ENCODE measurements at regions not wholly inside any gene's neighbourhood (a gene's known extent, or its start where the extent isn't known, plus 50 kb on each side); places are given as distances from the start of the nearest gene placed in this dataset.

DNA sequence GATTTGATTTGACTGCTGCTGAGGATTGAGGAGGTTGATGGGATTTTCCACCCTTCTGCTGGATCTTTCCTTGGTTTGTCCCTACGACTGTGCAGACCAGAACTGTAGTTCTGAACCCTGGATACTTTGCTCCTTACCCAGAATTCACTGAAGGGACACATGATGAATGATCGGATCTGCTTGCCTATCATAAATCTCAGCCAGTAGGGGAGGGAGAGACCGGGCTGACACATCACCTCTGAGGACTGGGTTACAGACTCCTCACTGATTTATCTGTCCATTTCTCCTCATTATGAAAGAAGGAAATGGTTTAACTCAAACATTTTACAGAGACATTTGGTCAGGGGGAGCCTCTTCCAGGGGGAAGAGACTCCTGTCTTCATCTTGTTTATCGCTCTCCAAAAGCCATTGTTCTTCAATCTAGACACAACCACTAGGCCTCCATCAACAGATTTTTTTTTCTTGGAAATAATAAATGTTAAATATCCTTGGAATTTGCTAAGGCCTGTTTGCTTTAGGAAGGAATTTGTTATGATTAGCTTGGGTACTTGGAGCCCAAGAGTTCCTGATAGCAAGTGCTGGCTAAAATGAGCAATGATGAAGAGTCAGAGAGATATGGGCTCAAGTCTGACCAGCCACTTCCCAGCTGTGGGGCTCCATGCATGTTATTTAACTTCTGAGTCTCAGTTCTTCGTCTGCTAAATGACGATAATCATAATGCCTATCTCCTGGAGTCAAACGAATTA, 925.5 kb downstream of the SLC4A3 start:
- TF ChIP-seq, protein P1, sequence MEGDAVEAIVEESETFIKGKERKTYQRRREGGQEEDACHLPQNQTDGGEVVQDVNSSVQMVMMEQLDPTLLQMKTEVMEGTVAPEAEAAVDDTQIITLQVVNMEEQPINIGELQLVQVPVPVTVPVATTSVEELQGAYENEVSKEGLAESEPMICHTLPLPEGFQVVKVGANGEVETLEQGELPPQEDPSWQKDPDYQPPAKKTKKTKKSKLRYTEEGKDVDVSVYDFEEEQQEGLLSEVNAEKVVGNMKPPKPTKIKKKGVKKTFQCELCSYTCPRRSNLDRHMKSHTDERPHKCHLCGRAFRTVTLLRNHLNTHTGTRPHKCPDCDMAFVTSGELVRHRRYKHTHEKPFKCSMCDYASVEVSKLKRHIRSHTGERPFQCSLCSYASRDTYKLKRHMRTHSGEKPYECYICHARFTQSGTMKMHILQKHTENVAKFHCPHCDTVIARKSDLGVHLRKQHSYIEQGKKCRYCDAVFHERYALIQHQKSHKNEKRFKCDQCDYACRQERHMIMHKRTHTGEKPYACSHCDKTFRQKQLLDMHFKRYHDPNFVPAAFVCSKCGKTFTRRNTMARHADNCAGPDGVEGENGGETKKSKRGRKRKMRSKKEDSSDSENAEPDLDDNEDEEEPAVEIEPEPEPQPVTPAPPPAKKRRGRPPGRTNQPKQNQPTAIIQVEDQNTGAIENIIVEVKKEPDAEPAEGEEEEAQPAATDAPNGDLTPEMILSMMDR (IDR thresholded peaks at IDR 0.05; ENCODE audit: insufficient read depth, low read depth, low read length) = no peak
- no peak for TF ChIP-seq EZH2 (IDR thresholded peaks at IDR 0.05; ENCODE audit: insufficient read depth, low read length)
